H1 (cell line): ENCODE measurements at regions not wholly inside any gene's neighbourhood (a gene's known extent, or its start where the extent isn't known, plus 50 kb on each side); places are given as distances from the start of the nearest gene placed in this dataset.

Experiments used
- CTCF ChIA-PET: fragments of 300-600 bp; sonication (Branson Sonifier 250); formaldehyde crosslinking; loops from one replicate; lab custom pipeline; 2021; ENCODE audit not compliant: partially characterized antibody; lab: Charles Lee
- POLR2A ChIA-PET: fragments of 300-600 bp; sonication (Branson Sonifier 250); formaldehyde crosslinking; loops from one replicate; lab custom pipeline; 2021; ENCODE audit warnings: inconsistent platforms; ENCODE audit not compliant: partially characterized antibody; lab: Charles Lee
- DNase-seq, 2 experiments: peaks; one replicate each; pipeline versions ENCODE4 v3.0.0 to v3.0.0-alpha.2; 2010 to 2022; ENCODE audit warnings: low spot score in 2 of 2, low read depth in 1 of 2, mixed read lengths in 1 of 2
- FAIRE-seq: peaks from 2 replicates; lab custom pipeline; 2011; peaks lifted over from hg19 to GRCh38; lab: Jason Lieb, UNC
- H2AFZ ChIP-seq: 2 replicates; pipeline ENCODE4 v1.8.1; 2012; ENCODE audit warnings: low read length, inconsistent platforms
- H2AK5ac ChIP-seq: 2 replicates; pipeline ENCODE4 v1.6.1; 2013; ENCODE audit warnings: low read depth, low read length
- H2BK120ac ChIP-seq: replicated peaks from 2 replicates; pipeline ENCODE3; 2013; ENCODE audit warnings: low read depth, low read length, inconsistent platforms
- H2BK12ac ChIP-seq: 2 replicates; pipeline ENCODE4 v1.6.1; 2013; ENCODE audit warnings: low read depth, low read length
- H2BK15ac ChIP-seq: 2 replicates; pipeline ENCODE4 v1.6.1; 2013; ENCODE audit warnings: low read length
- H2BK20ac ChIP-seq: 2 replicates; pipeline ENCODE4 v1.6.1; 2013; ENCODE audit warnings: low read length
- H2BK5ac ChIP-seq: 2 replicates; pipeline ENCODE4 v1.6.1; 2013; ENCODE audit warnings: low read depth, low read length
- H3K14ac ChIP-seq: 2 replicates; pipeline ENCODE4 v1.6.1; 2013; ENCODE audit warnings: inconsistent platforms; ENCODE audit not compliant: insufficient read length
- H3K18ac ChIP-seq: 2 replicates; pipeline ENCODE4 v1.6.1; 2013; ENCODE audit warnings: low read length; ENCODE audit errors: extremely low read depth
- H3K23ac ChIP-seq: 2 replicates; pipeline ENCODE4 v1.6.1; 2013; ENCODE audit warnings: inconsistent platforms; ENCODE audit not compliant: insufficient read length
- H3K23me2 ChIP-seq: 2 replicates; pipeline ENCODE4 v1.6.1; 2013; ENCODE audit warnings: low read depth, low read length
- H3K27ac ChIP-seq: 2 replicates; pipeline ENCODE4 v1.6.1; 2011; ENCODE audit warnings: low read depth, low read length, inconsistent platforms
- H3K27me3 ChIP-seq, 4 experiments: replicated peaks in 1 of 4; 1 replicate in 1 of 4; 2 replicates in 3 of 4; pipeline versions ENCODE4 v1.6.1 to v1.8.1; 2011 to 2013; ENCODE audit warnings: low read length in 3 of 4, mild to moderate bottlenecking in 3 of 4, inconsistent platforms in 2 of 4, mixed read lengths in 2 of 4, moderate library complexity in 1 of 4; ENCODE audit not compliant: control insufficient read depth in 3 of 4, insufficient read depth in 3 of 4; ENCODE audit errors: extremely low read depth in 1 of 4
- H3K36me3 ChIP-seq, 4 experiments: 2 replicates each; pipeline versions ENCODE4 v1.6.1 to v1.8.1; 2011 to 2013; ENCODE audit warnings: mild to moderate bottlenecking in 4 of 4, low read length in 3 of 4, moderate library complexity in 2 of 4, control low read depth in 1 of 4, inconsistent platforms in 1 of 4; ENCODE audit not compliant: insufficient read depth in 4 of 4, control insufficient read depth in 2 of 4
- H3K4ac ChIP-seq: replicated peaks from 2 replicates; pipeline ENCODE3; 2013; ENCODE audit warnings: low read length, low read depth, mixed read lengths, inconsistent platforms; ENCODE audit not compliant: insufficient read length
- H3K4me1 ChIP-seq, 4 experiments: replicated peaks in 1 of 4; 1 replicate in 1 of 4; 2 replicates in 3 of 4; pipeline versions ENCODE4 v1.6.1 to v1.8.1; 2011 to 2013; ENCODE audit warnings: low read length in 3 of 4, inconsistent platforms in 2 of 4, mixed read lengths in 1 of 4; ENCODE audit not compliant: insufficient read depth in 4 of 4, control insufficient read depth in 3 of 4
- H3K4me2 ChIP-seq, 2 experiments: 2 replicates each; pipeline versions ENCODE4 v1.6.1 to v1.8.1; 2011 to 2013; ENCODE audit warnings: low read depth in 2 of 2, low read length in 2 of 2, control low read depth in 1 of 2, inconsistent platforms in 1 of 2, mild to moderate bottlenecking in 1 of 2; ENCODE audit not compliant: insufficient read depth in 1 of 2
- H3K4me3 ChIP-seq, 4 experiments: fragments of 200-600, 300-600 bp in 1 of 4; sonication (generic), shearing (Covaris generic), sonication (Bioruptor Twin) in 1 of 4; 2 replicates each; pipeline versions ENCODE4 v1.5.1 to v1.8.1; 2011 to 2016; ENCODE audit warnings: low read length in 4 of 4, low read depth in 3 of 4, control low read depth in 2 of 4, inconsistent platforms in 2 of 4, mild to moderate bottlenecking in 2 of 4, mixed read lengths in 1 of 4, moderate library complexity in 1 of 4; ENCODE audit not compliant: insufficient read depth in 2 of 4; ENCODE audit errors: extremely low read depth in 1 of 4
- H3K56ac ChIP-seq: replicated peaks from 2 replicates; pipeline ENCODE3; 2013; ENCODE audit warnings: low read depth, mild to moderate bottlenecking, mixed read lengths, low read length, inconsistent platforms; ENCODE audit not compliant: insufficient read length
- H3K79me1 ChIP-seq: 2 replicates; pipeline ENCODE4 v1.6.1; 2013; ENCODE audit warnings: low read depth, low read length, control low read depth
- H3K79me2 ChIP-seq, 2 experiments: 2 replicates each; pipeline versions ENCODE4 v1.6.1 to v1.8.1; 2012 to 2013; ENCODE audit warnings: low read length in 2 of 2, mild to moderate bottlenecking in 2 of 2, inconsistent platforms in 1 of 2; ENCODE audit not compliant: insufficient read depth in 2 of 2, control insufficient read depth in 1 of 2
- H3K9ac ChIP-seq, 4 experiments: replicated peaks in 1 of 4; 1 replicate in 1 of 4; 2 replicates in 3 of 4; pipeline versions ENCODE4 v1.6.1 to v1.8.1; 2011 to 2013; ENCODE audit warnings: low read depth in 3 of 4, low read length in 3 of 4, control low read depth in 2 of 4, mild to moderate bottlenecking in 2 of 4, moderate library complexity in 2 of 4, inconsistent platforms in 1 of 4; ENCODE audit errors: extremely low read depth in 1 of 4
- H3K9me3 ChIP-seq, 2 experiments: 2 replicates each; pipeline versions ENCODE4 v1.6.1 to v1.8.1; 2012 to 2013; ENCODE audit warnings: mild to moderate bottlenecking in 2 of 2, moderate library complexity in 2 of 2, control low read depth in 1 of 2, inconsistent platforms in 1 of 2, low read depth in 1 of 2, low read length in 1 of 2, mixed read lengths in 1 of 2; ENCODE audit not compliant: insufficient read depth in 2 of 2
- H4K20me1 ChIP-seq, 2 experiments: replicated peaks in 1 of 2; 2 replicates each; pipeline versions ENCODE3 to v1.8.1; 2011 to 2013; ENCODE audit warnings: inconsistent platforms in 2 of 2, low read length in 2 of 2, mild to moderate bottlenecking in 1 of 2; ENCODE audit not compliant: insufficient read depth in 2 of 2, control insufficient read depth in 1 of 2
- H4K5ac ChIP-seq: 2 replicates; pipeline ENCODE4 v1.6.1; 2013; ENCODE audit warnings: low read length, low read depth, mixed read lengths, inconsistent platforms; ENCODE audit not compliant: insufficient read length
- H4K8ac ChIP-seq: 2 replicates; pipeline ENCODE4 v1.8.0; 2013; ENCODE audit warnings: mild to moderate bottlenecking, moderate library complexity, low read length, inconsistent platforms; ENCODE audit not compliant: insufficient read depth; ENCODE audit errors: extremely low read depth
- H4K91ac ChIP-seq: replicated peaks from 2 replicates; pipeline ENCODE3; 2013; ENCODE audit warnings: low read length, mixed read lengths, inconsistent platforms; ENCODE audit not compliant: insufficient read length
- BACH1 ChIP-seq: IDR thresholded peaks from 2 replicates; pipeline ENCODE4 v1.6.1; 2012; ENCODE audit warnings: low read length, improper control_type of control experiment
- CEBPB ChIP-seq: IDR thresholded peaks from 2 replicates; pipeline ENCODE4 v1.6.1; 2012; ENCODE audit warnings: low read depth, low read length
- GTF2F1 ChIP-seq: IDR thresholded peaks from 2 replicates; pipeline ENCODE4 v1.6.1; 2012; ENCODE audit warnings: low read depth, low read length, improper control_type of control experiment, borderline replicate concordance
- HDAC6 ChIP-seq: IDR thresholded peaks from one replicate; pipeline ENCODE4 v1.7.1; 2012; ENCODE audit warnings: low read depth, mild to moderate bottlenecking, inconsistent platforms, low read length, moderate library complexity
- PHF8 ChIP-seq: fragments of 200-600 bp; sonication (generic); conservative IDR thresholded peaks from 2 replicates; pipeline ENCODE4 v1.7.1; 2012; ENCODE audit warnings: low read depth, mild to moderate bottlenecking, inconsistent platforms, low read length, moderate library complexity
- RAD21 ChIP-seq, 2 experiments: IDR thresholded peaks in 1 of 2; conservative IDR thresholded peaks in 1 of 2; 2 replicates each; pipeline ENCODE4 v1.6.1; 2011; ENCODE audit warnings: low read depth in 2 of 2, low read length in 2 of 2, improper control_type of control experiment in 1 of 2, inconsistent platforms in 1 of 2, mild to moderate bottlenecking in 1 of 2, moderate library complexity in 1 of 2
- SAP30 ChIP-seq: fragments of 300-600 bp; sonication (generic); IDR thresholded peaks from 2 replicates; pipeline ENCODE4 v1.7.1; 2012; ENCODE audit warnings: low read length, moderate library complexity, mild to moderate bottlenecking, inconsistent platforms; ENCODE audit not compliant: insufficient read depth, insufficient replicate concordance
- SP1 ChIP-seq: IDR thresholded peaks from 2 replicates; pipeline ENCODE4 v1.6.1; 2011; ENCODE audit warnings: low read depth, low read length
- WGBS, 2 experiments: shearing (Covaris generic) in 1 of 2; methylation state at CpG; one replicate each; pipeline versions ENCODE4 v1.1.6 to v1.1.7; 2013 to 2015; ENCODE audit warnings: low lambda C conversion rate in 2 of 2, mixed read lengths in 2 of 2, inconsistent platforms in 1 of 2, low coverage in 1 of 2, missing lambda C conversion rate in 1 of 2; ENCODE audit not compliant: insufficient replicate concordance in 2 of 2, insufficient coverage in 1 of 2, insufficient read length in 1 of 2; ENCODE audit errors: extremely low coverage in 1 of 2, missing lambda C conversion rate in 1 of 2; 5-methylcytosine and 5-hydroxymethylcytosine counted together
- TF ChIP-seq, protein P1 (sequence below), 3 experiments: IDR thresholded peaks; 1 replicate in 2 of 3; 2 replicates in 1 of 3; pipeline versions ENCODE4 v1.5.1 to v1.6.1; 2011; ENCODE audit warnings: low read length in 3 of 3, mild to moderate bottlenecking in 3 of 3, inconsistent platforms in 2 of 3, low read depth in 1 of 3, moderate library complexity in 1 of 3; ENCODE audit not compliant: insufficient read depth in 1 of 3; ENCODE audit errors: control extremely low read depth in 1 of 3

DNA sequence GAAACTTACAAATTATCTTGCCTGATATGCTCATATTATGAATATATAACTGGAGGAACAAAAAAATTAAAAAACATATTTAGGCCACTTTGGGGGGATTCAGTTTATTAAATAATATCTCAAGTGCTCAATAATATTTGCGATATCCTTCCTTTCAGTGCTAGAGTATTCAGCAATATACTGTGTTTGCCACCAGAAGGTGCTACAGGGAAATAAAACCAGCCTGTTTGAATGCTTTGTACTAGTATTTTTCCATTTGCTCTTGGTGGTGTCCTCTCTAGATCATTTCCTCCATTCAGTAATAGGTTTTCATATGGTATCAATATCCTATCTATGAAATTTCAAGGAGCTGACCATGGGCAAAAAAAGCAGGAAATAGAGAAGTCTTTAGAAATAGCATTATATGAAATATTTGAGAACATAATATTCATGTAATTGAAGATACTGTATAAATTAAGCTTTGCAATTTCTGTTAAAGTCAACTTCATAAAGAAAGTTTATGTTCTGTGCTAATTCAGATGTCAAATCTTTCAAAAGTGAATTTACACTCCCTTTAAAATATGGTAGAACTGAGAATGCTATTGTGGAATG is 106.2 kb upstream of the NAV3 start:
- Histone ChIP-seq H4K8ac (no peak overlapping the region), H3K23me2 (no peaks in the 10 kb centered on the region), H3K79me1 (no peaks in the 10 kb centered on the region), H3K56ac (no peak overlapping the region), H2BK15ac (no peak overlapping the region), H2AK5ac (no peak overlapping the region), H2BK120ac (no peak overlapping the region), H2BK12ac (no peak overlapping the region), H3K9me3 (no peaks in the 10 kb centered on the region), H3K4ac (no peak overlapping the region), H3K14ac (no peak overlapping the region), H3K9ac (no peak overlapping the region), H2BK20ac (no peak overlapping the region), H4K20me1 (no peaks in the 10 kb centered on the region), H3K4me2 (no peak overlapping the region), H2AFZ (no peak overlapping the region), H3K36me3 (no peaks in the 10 kb centered on the region), H3K27me3 (no peaks in the 10 kb centered on the region), H2BK5ac (no peak overlapping the region), H3K79me2 (no peaks in the 10 kb centered on the region), H3K18ac (no peak overlapping the region), H3K4me3 (no peak overlapping the region), H3K23ac (no peak overlapping the region), H3K27ac (no peak overlapping the region), H3K4me1 (no peaks in the 10 kb centered on the region), H4K5ac (no peak overlapping the region), H4K91ac (no peak overlapping the region)
- ChIA-PET POLR2A (no interaction called here), CTCF (interaction anchor here (0.6 to 1.9 kb wide), 19 partner anchors 9 to 572 kb away, joined by 3 to 29 read pairs (median 3); no protein-coding TSS in a partner anchor)
- FAIRE-seq: peak; percentile 36
- WGBS, 2 experiments: 67% methylated on average over 1 of the region's 1 CpG; no CpG with 5 or more reads in 1 of the 2 experiments
- no peak for DNase-seq
- no peak for TF ChIP-seq PHF8
- no peak for TF ChIP-seq BACH1
- TF ChIP-seq HDAC6: no peak
- TF ChIP-seq SAP30: no peak
- peak; percentile 92 to 93 for TF ChIP-seq RAD21 (IDR thresholded peaks at IDR 0.05 in 1 of 2, conservative IDR thresholded peaks at IDR 0.05 in 1 of 2; ENCODE audit: low read depth in 2 of 2, low read length in 2 of 2)
- TF ChIP-seq GTF2F1: no peak
- TF ChIP-seq, protein P1, sequence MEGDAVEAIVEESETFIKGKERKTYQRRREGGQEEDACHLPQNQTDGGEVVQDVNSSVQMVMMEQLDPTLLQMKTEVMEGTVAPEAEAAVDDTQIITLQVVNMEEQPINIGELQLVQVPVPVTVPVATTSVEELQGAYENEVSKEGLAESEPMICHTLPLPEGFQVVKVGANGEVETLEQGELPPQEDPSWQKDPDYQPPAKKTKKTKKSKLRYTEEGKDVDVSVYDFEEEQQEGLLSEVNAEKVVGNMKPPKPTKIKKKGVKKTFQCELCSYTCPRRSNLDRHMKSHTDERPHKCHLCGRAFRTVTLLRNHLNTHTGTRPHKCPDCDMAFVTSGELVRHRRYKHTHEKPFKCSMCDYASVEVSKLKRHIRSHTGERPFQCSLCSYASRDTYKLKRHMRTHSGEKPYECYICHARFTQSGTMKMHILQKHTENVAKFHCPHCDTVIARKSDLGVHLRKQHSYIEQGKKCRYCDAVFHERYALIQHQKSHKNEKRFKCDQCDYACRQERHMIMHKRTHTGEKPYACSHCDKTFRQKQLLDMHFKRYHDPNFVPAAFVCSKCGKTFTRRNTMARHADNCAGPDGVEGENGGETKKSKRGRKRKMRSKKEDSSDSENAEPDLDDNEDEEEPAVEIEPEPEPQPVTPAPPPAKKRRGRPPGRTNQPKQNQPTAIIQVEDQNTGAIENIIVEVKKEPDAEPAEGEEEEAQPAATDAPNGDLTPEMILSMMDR (IDR thresholded peaks at IDR 0.05; ENCODE audit: control extremely low read depth in 1 of 3, insufficient read depth in 1 of 3, low read depth in 1 of 3, low read length in 3 of 3): peak in 2 of 3 experiments; percentile 67 to 75; a peak in 3 of 4 replicates
- TF ChIP-seq CEBPB: no peak
- TF ChIP-seq SP1: peak; percentile 69; the same call in 1 of the 2 replicates
